22Rv1 (cell line): ENCODE measurements at regions not wholly inside any gene's neighbourhood (a gene's known extent, or its start where the extent isn't known, plus 50 kb on each side); places are given as distances from the start of the nearest gene placed in this dataset.

ENCODE experiments used
- CTCF ChIP-seq: fragments of 450-650 bp; IDR thresholded peaks from 2 replicates; pipeline ENCODE4 v1.5.1; 2017; ENCODE audit warnings: mild to moderate bottlenecking
- ZFX ChIP-seq: fragments of 450-650 bp; IDR thresholded peaks from 2 replicates; pipeline ENCODE4 v1.6.1; 2017; ENCODE audit warnings: antibody characterized with exemption, borderline replicate concordance

GRCh38 chr20:11849270-11849915 is 68.3 kb upstream of the BTBD3 start:
- TF ChIP-seq CTCF (no peak), ZFX (no peak)
